ENCODE measurements at regions not wholly inside any gene's neighbourhood (a gene's known extent, or its start where the extent isn't known, plus 50 kb on each side); places are given as distances from the start of the nearest gene placed in this dataset.
"Not testable (repeated sequence)": the region's sequence is repeated elsewhere in the genome, so short reads cannot be mapped to it uniquely, and the experiment has no call there.

DNA sequence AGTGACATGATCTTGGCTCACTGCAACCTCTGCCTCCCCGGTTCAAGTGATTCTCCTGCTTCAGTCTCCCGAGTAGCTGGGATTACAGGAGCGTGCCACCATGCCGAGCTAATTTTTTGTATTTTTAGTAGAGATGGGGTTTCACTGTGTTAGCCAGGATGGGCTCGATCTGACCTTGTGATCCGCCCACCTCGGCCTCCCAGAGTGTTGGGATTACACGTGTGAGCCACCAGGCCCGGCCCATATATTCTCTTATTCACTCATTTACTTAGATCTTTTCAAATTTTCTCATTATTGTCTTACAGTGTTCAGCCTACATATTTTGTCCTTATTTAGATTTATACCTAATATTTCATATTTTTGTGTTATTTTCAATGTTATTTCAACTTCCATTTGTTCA is 410.7 kb downstream of the CCSER2 start:
- not testable (repeated sequence) for H3K36me3 Mint-ChIP-seq (ENCODE audit: low read depth, unreplicated experiment); H3K4me1 Mint-ChIP-seq (ENCODE audit: low read depth, unreplicated experiment); H3K27me3 Mint-ChIP-seq (ENCODE audit: low read depth, unreplicated experiment); H3K4me3 ChIP-seq (ENCODE audit: insufficient read depth, low read depth, low read length); H3K9ac ChIP-seq (ENCODE audit: low read length); H3K27me3 ChIP-seq (ENCODE audit: insufficient read depth, low read length); H3K4me1 ChIP-seq (ENCODE audit: insufficient read depth, low read length); H3K4me2 ChIP-seq (ENCODE audit: low read length); FAIRE-seq; DNase-seq (ENCODE audit: low read depth); H3K9me3 ChIP-seq (ENCODE audit: insufficient read depth, low read depth, low read length); H3K79me2 ChIP-seq (ENCODE audit: insufficient read depth, low read length); H3K36me3 ChIP-seq (ENCODE audit: insufficient read depth, low read length); H3K9me3 Mint-ChIP-seq (ENCODE audit: unreplicated experiment); H2AFZ ChIP-seq (ENCODE audit: low read depth, low read length); H3K4me3 Mint-ChIP-seq (ENCODE audit: unreplicated experiment); H4K20me1 ChIP-seq (ENCODE audit: insufficient read depth, low read length); H3K27ac ChIP-seq (ENCODE audit: low read depth, low read length); H3K27ac Mint-ChIP-seq (ENCODE audit: unreplicated experiment)

DNA sequence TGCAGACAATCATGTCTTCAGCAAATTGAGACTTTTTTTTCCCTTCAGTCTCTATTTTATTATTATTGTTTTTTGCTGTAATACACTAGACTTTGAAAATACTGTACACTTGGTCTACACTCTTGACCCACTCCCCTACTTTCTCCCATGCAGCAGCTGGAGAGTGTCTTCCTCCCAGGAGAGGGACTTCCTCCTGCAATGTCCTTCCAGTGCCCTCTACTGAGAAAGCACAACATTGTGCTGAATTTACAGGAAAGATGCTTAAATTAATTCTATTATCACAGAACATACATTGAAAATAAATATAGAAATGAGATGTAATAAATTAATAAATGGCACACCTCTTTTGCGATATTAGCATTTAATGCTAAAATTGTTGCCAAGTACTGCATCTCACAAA is 411.3 kb downstream of the CCSER2 start:
- Histone ChIP-seq H3K9ac (ENCODE audit: low read length) (no peak overlapping the region), H3K27ac (ENCODE audit: low read depth, low read length) (no peak overlapping the region), H3K4me3 (ENCODE audit: insufficient read depth, low read depth, low read length) (no peak overlapping the region), H3K4me1 (ENCODE audit: insufficient read depth, low read length) (no peaks in the 10 kb centered on the region), H4K20me1 (ENCODE audit: insufficient read depth, low read length) (no peaks in the 10 kb centered on the region), H3K27me3 (ENCODE audit: insufficient read depth, low read length) (no peaks in the 10 kb centered on the region), H3K36me3 (ENCODE audit: insufficient read depth, low read length) (no peaks in the 10 kb centered on the region), H3K4me2 (ENCODE audit: low read length) (no peak overlapping the region), H3K9me3 (ENCODE audit: insufficient read depth, low read depth, low read length) (no peaks in the 10 kb centered on the region), H3K79me2 (ENCODE audit: insufficient read depth, low read length) (no peaks in the 10 kb centered on the region), H2AFZ (ENCODE audit: low read depth, low read length) (no peak overlapping the region)
- Mint-ChIP-seq H3K9me3 (ENCODE audit: unreplicated experiment) (no peaks in the 10 kb centered on the region), H3K4me3 (ENCODE audit: unreplicated experiment) (no peak overlapping the region), H3K36me3 (ENCODE audit: low read depth, unreplicated experiment) (no peaks in the 10 kb centered on the region), H3K4me1 (ENCODE audit: low read depth, unreplicated experiment) (no peaks in the 10 kb centered on the region), H3K27me3 (ENCODE audit: low read depth, unreplicated experiment) (no peaks in the 10 kb centered on the region), H3K27ac (ENCODE audit: unreplicated experiment) (no peak overlapping the region)
- FAIRE-seq (no peak), DNase-seq (ENCODE audit: low read depth) (no peak)
- TF ChIP-seq EZH2 (IDR thresholded peaks at IDR 0.05; ENCODE audit: insufficient read depth, low read length) = no peak
- TF ChIP-seq, protein P1, sequence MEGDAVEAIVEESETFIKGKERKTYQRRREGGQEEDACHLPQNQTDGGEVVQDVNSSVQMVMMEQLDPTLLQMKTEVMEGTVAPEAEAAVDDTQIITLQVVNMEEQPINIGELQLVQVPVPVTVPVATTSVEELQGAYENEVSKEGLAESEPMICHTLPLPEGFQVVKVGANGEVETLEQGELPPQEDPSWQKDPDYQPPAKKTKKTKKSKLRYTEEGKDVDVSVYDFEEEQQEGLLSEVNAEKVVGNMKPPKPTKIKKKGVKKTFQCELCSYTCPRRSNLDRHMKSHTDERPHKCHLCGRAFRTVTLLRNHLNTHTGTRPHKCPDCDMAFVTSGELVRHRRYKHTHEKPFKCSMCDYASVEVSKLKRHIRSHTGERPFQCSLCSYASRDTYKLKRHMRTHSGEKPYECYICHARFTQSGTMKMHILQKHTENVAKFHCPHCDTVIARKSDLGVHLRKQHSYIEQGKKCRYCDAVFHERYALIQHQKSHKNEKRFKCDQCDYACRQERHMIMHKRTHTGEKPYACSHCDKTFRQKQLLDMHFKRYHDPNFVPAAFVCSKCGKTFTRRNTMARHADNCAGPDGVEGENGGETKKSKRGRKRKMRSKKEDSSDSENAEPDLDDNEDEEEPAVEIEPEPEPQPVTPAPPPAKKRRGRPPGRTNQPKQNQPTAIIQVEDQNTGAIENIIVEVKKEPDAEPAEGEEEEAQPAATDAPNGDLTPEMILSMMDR (IDR thresholded peaks at IDR 0.05; ENCODE audit: insufficient read depth, low read depth, low read length) = no peak

DNA sequence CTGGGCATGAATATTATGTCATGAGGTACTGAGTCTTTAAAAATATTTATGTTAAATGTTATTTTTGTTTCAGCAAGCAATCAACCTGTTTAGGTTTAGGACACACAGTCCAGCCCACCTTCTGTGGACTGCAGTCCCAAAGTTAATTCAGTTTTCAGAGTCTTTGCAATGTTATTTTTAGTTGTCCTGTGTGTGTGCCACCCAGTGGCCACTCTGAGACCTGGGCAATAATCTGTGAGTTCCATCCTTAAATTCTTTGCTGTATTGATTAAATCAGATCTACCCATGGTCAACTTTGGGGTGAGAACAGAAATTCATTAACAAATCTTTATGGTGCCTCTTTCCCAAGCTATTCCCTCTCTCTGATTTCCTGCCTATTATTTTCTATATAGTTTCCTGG is 415.1 kb downstream of the CCSER2 start:
- H3K9me3 ChIP-seq (ENCODE audit: insufficient read depth, low read depth, low read length) = no peaks in the 10 kb centered on the region
- FAIRE-seq = no peak
- no peaks in the 10 kb centered on the region for H3K4me1 Mint-ChIP-seq (ENCODE audit: low read depth, unreplicated experiment)
- no peaks in the 10 kb centered on the region for H3K4me1 ChIP-seq (ENCODE audit: insufficient read depth, low read length)
- no peaks in the 10 kb centered on the region for H3K9me3 Mint-ChIP-seq (ENCODE audit: unreplicated experiment)
- DNase-seq (ENCODE audit: low read depth) = no peak
- H3K36me3 Mint-ChIP-seq (ENCODE audit: low read depth, unreplicated experiment) = no peaks in the 10 kb centered on the region
- no peaks in the 10 kb centered on the region for H4K20me1 ChIP-seq (ENCODE audit: insufficient read depth, low read length)
- no peak overlapping the region for H3K4me2 ChIP-seq (ENCODE audit: low read length)
- H3K27me3 ChIP-seq (ENCODE audit: insufficient read depth, low read length) = no peaks in the 10 kb centered on the region
- H3K79me2 ChIP-seq (ENCODE audit: insufficient read depth, low read length) = no peaks in the 10 kb centered on the region
- H3K4me3 Mint-ChIP-seq (ENCODE audit: unreplicated experiment) = no peak overlapping the region
- no peaks in the 10 kb centered on the region for H3K27me3 Mint-ChIP-seq (ENCODE audit: low read depth, unreplicated experiment)
- no peak overlapping the region for H3K27ac Mint-ChIP-seq (ENCODE audit: unreplicated experiment)
- H3K4me3 ChIP-seq (ENCODE audit: insufficient read depth, low read depth, low read length) = no peak overlapping the region
- H3K27ac ChIP-seq (ENCODE audit: low read depth, low read length) = no peak overlapping the region
- no peak overlapping the region for H3K9ac ChIP-seq (ENCODE audit: low read length)
- no peaks in the 10 kb centered on the region for H3K36me3 ChIP-seq (ENCODE audit: insufficient read depth, low read length)
- no peak overlapping the region for H2AFZ ChIP-seq (ENCODE audit: low read depth, low read length)
- TF ChIP-seq EZH2 (IDR thresholded peaks at IDR 0.05; ENCODE audit: insufficient read depth, low read length) = no peak
- TF ChIP-seq, protein P1 (IDR thresholded peaks at IDR 0.05; ENCODE audit: insufficient read depth, low read depth, low read length) = peak; percentile 41
